KBM-7 (cell line): ENCODE measurements at regions not wholly inside any gene's neighbourhood (a gene's known extent, or its start where the extent isn't known, plus 50 kb on each side); places are given as distances from the start of the nearest gene placed in this dataset.
"Not testable (repeated sequence)": the region's sequence is repeated elsewhere in the genome, so short reads cannot be mapped to it uniquely, and the experiment has no call there.

Experiments used
- DNase-seq: peaks from one replicate; pipeline ENCODE4 v3.0.0-alpha.2; 2015
- in situ Hi-C: fragments of 300-500 bp; cut with MboI; formaldehyde crosslinking; loops from 2 replicates; pipeline ENCODE4 v1.14.3; 2020; ENCODE audit warnings: low sequenced_read_pairs, low pct_unique_long_range_greater_than_20kb, mixed read lengths

- in situ Hi-C loops = no loop called here
- DNase-seq = no peak
These were observed 880.2 kb upstream of the TMEFF2 start for GRCh38 chr2:193074933-193075332.

GRCh38 chr2:193072647-193073046 is 877.9 kb upstream of the TMEFF2 start:
- DNase-seq = no peak
- in situ Hi-C loops = no loop called here

GRCh38 chr2:193025556-193025955 is 830.8 kb upstream of the TMEFF2 start:
- DNase-seq, in situ Hi-C loops: not testable (repeated sequence)

- DNase-seq = no peak
- in situ Hi-C loops = no loop called here
These were observed 830.1 kb upstream of the TMEFF2 start for GRCh38 chr2:193024791-193025190.

- DNase-seq = no peak
- in situ Hi-C loops = no loop called here
These were observed 817.1 kb upstream of the TMEFF2 start for GRCh38 chr2:193011870-193012269.

- in situ Hi-C loops = no loop called here
These were observed 798.3 kb upstream of the TMEFF2 start for GRCh38 chr2:192993059-192993458.

GRCh38 chr2:192983173-192983572 is 788.4 kb upstream of the TMEFF2 start:
- in situ Hi-C loops = no loop called here
- DNase-seq = no peak

More at GRCh38 chr2:192993059-192993458, 798.3 kb upstream of the TMEFF2 start:
- no peak for DNase-seq

GRCh38 chr2:192978395-192978794 is 783.7 kb upstream of the TMEFF2 start:
- no peak for DNase-seq

GRCh38 chr2:192971981-192972380 is 777.2 kb upstream of the TMEFF2 start:
- no peak for DNase-seq
- in situ Hi-C loops = no loop called here

More at GRCh38 chr2:192978395-192978794, 783.7 kb upstream of the TMEFF2 start:
- in situ Hi-C loops = no loop called here

GRCh38 chr2:192969055-192969454 is 774.3 kb upstream of the TMEFF2 start:
- in situ Hi-C loops = no loop called here

GRCh38 chr2:192960945-192961344 is 766.2 kb upstream of the TMEFF2 start:
- no peak for DNase-seq
- in situ Hi-C loops = no loop called here

More at GRCh38 chr2:192969055-192969454, 774.3 kb upstream of the TMEFF2 start:
- no peak for DNase-seq

GRCh38 chr2:192958615-192959014 is 763.9 kb upstream of the TMEFF2 start:
- in situ Hi-C loops, DNase-seq: not testable (repeated sequence)

GRCh38 chr2:192957425-192957824 is 762.7 kb upstream of the TMEFF2 start:
- in situ Hi-C loops = no loop called here
- no peak for DNase-seq

- in situ Hi-C loops = no loop called here
- no peak for DNase-seq
These were observed 758.4 kb upstream of the TMEFF2 start for GRCh38 chr2:192953116-192953515.

- DNase-seq = no peak
- in situ Hi-C loops = no loop called here
These were observed 757.5 kb upstream of the TMEFF2 start for GRCh38 chr2:192952245-192952644.

- no peak for DNase-seq
- in situ Hi-C loops = no loop called here
These were observed 753.6 kb upstream of the TMEFF2 start for GRCh38 chr2:192948316-192948715.

- in situ Hi-C loops = no loop called here
- DNase-seq = no peak
These were observed 752.6 kb upstream of the TMEFF2 start for GRCh38 chr2:192947352-192947751.

GRCh38 chr2:192940767-192941166 is 746.0 kb upstream of the TMEFF2 start:
- in situ Hi-C loops = no loop called here
- DNase-seq = no peak

- in situ Hi-C loops = no loop called here
- no peak for DNase-seq
These were observed 737.6 kb upstream of the TMEFF2 start for GRCh38 chr2:192932376-192932775.

GRCh38 chr2:192921631-192922030 is 726.9 kb upstream of the TMEFF2 start:
- DNase-seq = not testable (repeated sequence)

GRCh38 chr2:192901446-192901845 is 706.7 kb upstream of the TMEFF2 start:
- in situ Hi-C loops = no loop called here
- no peak for DNase-seq

More at GRCh38 chr2:192921631-192922030, 726.9 kb upstream of the TMEFF2 start:
- in situ Hi-C loops = not testable (repeated sequence)

GRCh38 chr2:192899466-192899865 is 704.7 kb upstream of the TMEFF2 start:
- no peak for DNase-seq
- in situ Hi-C loops = no loop called here
